ENCODE measurements at regions not wholly inside any gene's neighbourhood (a gene's known extent, or its start where the extent isn't known, plus 50 kb on each side); places are given as distances from the start of the nearest gene placed in this dataset.

- Histone ChIP-seq H3K4me3 (ENCODE audit: low read depth, low read length) (no peak overlapping the region), H3K27me3 (no peaks in the 10 kb centered on the region), H3K9me3 (no peaks in the 10 kb centered on the region), H3K36me3 (no peaks in the 10 kb centered on the region), H3K4me1 (peaks cover 4% of the 10 kb centered on the region)
- TF ChIP-seq CTCF (IDR thresholded peaks at IDR 0.05; ENCODE audit: low read depth, low read length) = peak; percentile 66
- peak; percentile 56 for DNase-seq
Measured at GRCh38 chr3:81395739-81396513, 365.5 kb downstream of the GBE1 start.

- Histone ChIP-seq H3K27me3 (no peaks in the 10 kb centered on the region), H3K9me3 (no peaks in the 10 kb centered on the region), H3K4me1 (peaks cover 4% of the 10 kb centered on the region), H3K4me3 (ENCODE audit: low read depth, low read length) (no peak overlapping the region), H3K36me3 (no peaks in the 10 kb centered on the region)
- DNase-seq = no peak
- TF ChIP-seq CTCF (IDR thresholded peaks at IDR 0.05; ENCODE audit: low read depth, low read length) = no peak
Measured at GRCh38 chr3:81394651-81395524, 366.6 kb downstream of the GBE1 start.

GRCh38 chr3:81393251-81393650 is 368.2 kb downstream of the GBE1 start:
- DNase-seq = no peak
- no peaks in the 10 kb centered on the region for H3K9me3 ChIP-seq
- H3K36me3 ChIP-seq = no peaks in the 10 kb centered on the region
- H3K4me3 ChIP-seq (ENCODE audit: low read depth, low read length) = no peak overlapping the region
- no peaks in the 10 kb centered on the region for H3K27me3 ChIP-seq
- TF ChIP-seq CTCF (IDR thresholded peaks at IDR 0.05; ENCODE audit: low read depth, low read length) = no peak
- peaks cover 4% of the 10 kb centered on the region for H3K4me1 ChIP-seq

GRCh38 chr3:81390796-81391195 is 370.6 kb downstream of the GBE1 start:
- no peak for TF ChIP-seq CTCF (IDR thresholded peaks at IDR 0.05; ENCODE audit: low read depth, low read length)
- Histone ChIP-seq H3K9me3 (no peaks in the 10 kb centered on the region), H3K36me3 (no peaks in the 10 kb centered on the region), H3K27me3 (no peaks in the 10 kb centered on the region), H3K4me3 (ENCODE audit: low read depth, low read length) (no peak overlapping the region), H3K4me1 (peaks cover 4% of the 10 kb centered on the region)
- DNase-seq = no peak

GRCh38 chr3:81388191-81388590 is 373.3 kb downstream of the GBE1 start:
- TF ChIP-seq CTCF (IDR thresholded peaks at IDR 0.05; ENCODE audit: low read depth, low read length) = no peak
- Histone ChIP-seq H3K36me3 (no peaks in the 10 kb centered on the region), H3K4me1 (no peaks in the 10 kb centered on the region; the same call in 1 of the 2 replicates)

GRCh38 chr3:81382470-81382869 is 379.0 kb downstream of the GBE1 start:
- TF ChIP-seq CTCF (IDR thresholded peaks at IDR 0.05; ENCODE audit: low read depth, low read length) = no peak
- Histone ChIP-seq H3K4me3 (ENCODE audit: low read depth, low read length) (no peak overlapping the region), H3K27me3 (no peaks in the 10 kb centered on the region), H3K36me3 (no peaks in the 10 kb centered on the region), H3K9me3 (no peaks in the 10 kb centered on the region), H3K4me1 (no peaks in the 10 kb centered on the region)
- no peak for DNase-seq

More at GRCh38 chr3:81388191-81388590, 373.3 kb downstream of the GBE1 start:
- Histone ChIP-seq H3K27me3 (no peaks in the 10 kb centered on the region), H3K4me3 (ENCODE audit: low read depth, low read length) (no peak overlapping the region), H3K9me3 (no peaks in the 10 kb centered on the region)
- DNase-seq = no peak

Measured in BE2C (cell line).